ENCODE measurements at regions not wholly inside any gene's neighbourhood (a gene's known extent, or its start where the extent isn't known, plus 50 kb on each side); places are given as distances from the start of the nearest gene placed in this dataset.

DNA sequence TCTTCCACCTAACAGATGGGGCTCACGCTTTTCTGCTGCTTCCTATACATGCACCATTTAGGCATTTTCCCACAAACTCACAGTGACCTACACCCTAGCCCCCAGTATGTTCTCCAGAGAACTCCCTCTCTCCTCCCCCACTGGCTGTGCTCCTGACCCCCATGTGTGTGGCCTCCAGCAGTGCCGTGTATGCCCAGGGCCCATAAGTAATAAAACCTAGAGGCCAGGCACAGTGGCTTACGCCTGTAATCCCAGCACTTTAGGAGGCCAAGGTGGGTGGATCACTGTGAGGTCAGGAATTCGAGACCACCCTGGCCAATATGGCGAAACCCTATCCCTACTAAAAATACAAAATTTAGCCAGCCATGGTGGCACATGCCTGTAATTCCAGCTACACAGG is 54.7 kb upstream of the NXT1 start:
- Histone ChIP-seq H3K4me3 (ENCODE audit: control extremely low read depth in 1 of 5, extremely low read depth in 1 of 5, insufficient read depth in 1 of 5, low read depth in 2 of 5, low read length in 4 of 5) (no peak overlapping the region), H3K27me3 (replicated peaks in 1 of 4; ENCODE audit: control extremely low read depth in 1 of 4, control insufficient read depth in 3 of 4, insufficient read depth in 4 of 4, low read length in 3 of 4) (no peaks in the 10 kb centered on the region), H3K9me3 (ENCODE audit: control extremely low read depth in 1 of 3, control insufficient read depth in 2 of 3, insufficient read depth in 1 of 3, low read length in 2 of 3) (no peaks in the 10 kb centered on the region), H3K36me3 (replicated peaks in 1 of 2; ENCODE audit: control extremely low read depth in 1 of 2, control insufficient read depth in 1 of 2, extremely low read depth in 1 of 2, insufficient read depth in 2 of 2, low read length in 1 of 2) (no peaks in the 10 kb centered on the region), H3K79me2 (ENCODE audit: control insufficient read depth, insufficient read depth, low read length) (no peaks in the 10 kb centered on the region), H3K4me1 (ENCODE audit: control insufficient read depth in 2 of 2, insufficient read depth in 2 of 2, low read length in 2 of 2) (no peaks in the 10 kb centered on the region), H3K4me2 (replicated peaks; ENCODE audit: low read depth, low read length, poor library complexity, severe bottlenecking) (no peak overlapping the region), H3K9ac (ENCODE audit: low read length) (no peak overlapping the region), H4K20me1 (ENCODE audit: control insufficient read depth, insufficient read depth, low read length, poor library complexity, severe bottlenecking) (no peaks in the 10 kb centered on the region), H2AFZ (ENCODE audit: insufficient read depth, low read depth, low read length, poor library complexity, severe bottlenecking) (no peak overlapping the region), H3K27ac (ENCODE audit: low read length in 2 of 2) (no peak overlapping the region)
- DNase-seq (no peak), ATAC-seq (ENCODE audit: low read depth) (no peak)
- H3K4me3 Mint-ChIP-seq, result no peak overlapping the region
- TF ChIP-seq, protein P1, sequence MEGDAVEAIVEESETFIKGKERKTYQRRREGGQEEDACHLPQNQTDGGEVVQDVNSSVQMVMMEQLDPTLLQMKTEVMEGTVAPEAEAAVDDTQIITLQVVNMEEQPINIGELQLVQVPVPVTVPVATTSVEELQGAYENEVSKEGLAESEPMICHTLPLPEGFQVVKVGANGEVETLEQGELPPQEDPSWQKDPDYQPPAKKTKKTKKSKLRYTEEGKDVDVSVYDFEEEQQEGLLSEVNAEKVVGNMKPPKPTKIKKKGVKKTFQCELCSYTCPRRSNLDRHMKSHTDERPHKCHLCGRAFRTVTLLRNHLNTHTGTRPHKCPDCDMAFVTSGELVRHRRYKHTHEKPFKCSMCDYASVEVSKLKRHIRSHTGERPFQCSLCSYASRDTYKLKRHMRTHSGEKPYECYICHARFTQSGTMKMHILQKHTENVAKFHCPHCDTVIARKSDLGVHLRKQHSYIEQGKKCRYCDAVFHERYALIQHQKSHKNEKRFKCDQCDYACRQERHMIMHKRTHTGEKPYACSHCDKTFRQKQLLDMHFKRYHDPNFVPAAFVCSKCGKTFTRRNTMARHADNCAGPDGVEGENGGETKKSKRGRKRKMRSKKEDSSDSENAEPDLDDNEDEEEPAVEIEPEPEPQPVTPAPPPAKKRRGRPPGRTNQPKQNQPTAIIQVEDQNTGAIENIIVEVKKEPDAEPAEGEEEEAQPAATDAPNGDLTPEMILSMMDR (IDR thresholded peaks at IDR 0.05), result no peak
- no peak for TF ChIP-seq EZH2 (IDR thresholded peaks at IDR 0.05; ENCODE audit: borderline replicate concordance, insufficient read depth, low read depth, low read length, poor library complexity, severe bottlenecking)
- ChIA-PET POLR2A (no interaction called here), CTCF (no interaction called here)
- WGBS (ENCODE audit: insufficient coverage), result 93% methylated on average over 5 of the region's 5 CpGs
- intact Hi-C loops (cut with micrococcal nuclease), result no loop called here
- no peaks in the 10 kb centered on the region for H3K4me1 Mint-ChIP-seq
- peaks cover 13% of the 10 kb centered on the region for H3K27me3 Mint-ChIP-seq
- no peak overlapping the region for H3K27ac Mint-ChIP-seq
- H3K9me3 Mint-ChIP-seq (ENCODE audit: insufficient read depth), result no peaks in the 10 kb centered on the region

- Mint-ChIP-seq H3K4me1 (no peaks in the 10 kb centered on the region), H3K27me3 (peaks cover 16% of the 10 kb centered on the region)
- no peak overlapping the region for H3K9ac ChIP-seq (ENCODE audit: low read length)
These were observed 55.9 kb upstream of the NXT1 start for GRCh38 chr20:23294671-23295070.

More at GRCh38 chr20:23294671-23295070, 55.9 kb upstream of the NXT1 start:
- H3K4me1 ChIP-seq (ENCODE audit: control insufficient read depth in 2 of 2, insufficient read depth in 2 of 2, low read length in 2 of 2), result no peaks in the 10 kb centered on the region
- H4K20me1 ChIP-seq (ENCODE audit: control insufficient read depth, insufficient read depth, low read length, poor library complexity, severe bottlenecking), result no peaks in the 10 kb centered on the region
- no peak overlapping the region for H2AFZ ChIP-seq (ENCODE audit: insufficient read depth, low read depth, low read length, poor library complexity, severe bottlenecking)
- H3K27ac Mint-ChIP-seq, result no peak overlapping the region
- H3K36me3 ChIP-seq (replicated peaks in 1 of 2; ENCODE audit: control extremely low read depth in 1 of 2, control insufficient read depth in 1 of 2, extremely low read depth in 1 of 2, insufficient read depth in 2 of 2, low read length in 1 of 2), result no peaks in the 10 kb centered on the region
- H3K27me3 ChIP-seq (replicated peaks in 1 of 4; ENCODE audit: control extremely low read depth in 1 of 4, control insufficient read depth in 3 of 4, insufficient read depth in 4 of 4, low read length in 3 of 4), result no peaks in the 10 kb centered on the region
- TF ChIP-seq, protein P1 (IDR thresholded peaks at IDR 0.05), result no peak
- no peak for TF ChIP-seq EZH2 (IDR thresholded peaks at IDR 0.05; ENCODE audit: borderline replicate concordance, insufficient read depth, low read depth, low read length, poor library complexity, severe bottlenecking)
- H3K9me3 ChIP-seq (ENCODE audit: control extremely low read depth in 1 of 3, control insufficient read depth in 2 of 3, insufficient read depth in 1 of 3, low read length in 2 of 3), result no peaks in the 10 kb centered on the region
- ChIA-PET CTCF (no interaction called here), POLR2A (no interaction called here)
- H3K79me2 ChIP-seq (ENCODE audit: control insufficient read depth, insufficient read depth, low read length), result no peaks in the 10 kb centered on the region
- 92% methylated on average over 5 of the region's 10 CpGs for WGBS (ENCODE audit: insufficient coverage)
- no peak overlapping the region for H3K4me3 Mint-ChIP-seq
- H3K9me3 Mint-ChIP-seq (ENCODE audit: insufficient read depth), result no peaks in the 10 kb centered on the region
- no peak overlapping the region for H3K4me2 ChIP-seq (replicated peaks; ENCODE audit: low read depth, low read length, poor library complexity, severe bottlenecking)
- intact Hi-C loops (cut with micrococcal nuclease), result no loop called here
- H3K27ac ChIP-seq (ENCODE audit: low read length in 2 of 2), result no peak overlapping the region
- H3K4me3 ChIP-seq (ENCODE audit: control extremely low read depth in 1 of 5, extremely low read depth in 1 of 5, insufficient read depth in 1 of 5, low read depth in 2 of 5, low read length in 4 of 5), result no peak overlapping the region
- DNase-seq, result no peak
- ATAC-seq (ENCODE audit: low read depth), result no peak
